Coronary artery (tissue), 2 donors: ENCODE measurements at regions not wholly inside any gene's neighbourhood (a gene's known extent, or its start where the extent isn't known, plus 50 kb on each side); places are given as distances from the start of the nearest gene placed in this dataset.

ENCODE experiments used
- DNase-seq: peaks from one replicate; pipeline ENCODE4 v3.0.0-alpha.2; 2017; ENCODE audit warnings: low spot score
- H3K27ac ChIP-seq, 2 donors: fragments of 200-600 bp; sonication (generic); one replicate each; pipeline ENCODE4 v1.5.1; 2016 to 2019
- H3K4me3 ChIP-seq: fragments of 200-600 bp; sonication (generic); 2 replicates; pipeline ENCODE4 v1.5.1; 2016; ENCODE audit warnings: mild to moderate bottlenecking, moderate library complexity
- CTCF ChIP-seq: fragments of 200-600 bp; sonication (generic); IDR thresholded peaks from one replicate; pipeline ENCODE4 v1.5.1; 2019; ENCODE audit warnings: antibody characterized with exemption

- TF ChIP-seq CTCF = no peak
- DNase-seq = no peak
- Histone ChIP-seq H3K4me3 (no peak overlapping the region), H3K27ac (no peak overlapping the region)
Observed at GRCh38 chr11:115696563-115696962, 192.3 kb upstream of the CADM1 start.

GRCh38 chr11:115695677-115696364, 191.6 kb upstream of the CADM1 start:
- Histone ChIP-seq H3K4me3 (no peak overlapping the region), H3K27ac (no peak overlapping the region)
- no peak for DNase-seq
- no peak for TF ChIP-seq CTCF

GRCh38 chr11:115693002-115693401, 188.8 kb upstream of the CADM1 start:
- no peak for TF ChIP-seq CTCF
- Histone ChIP-seq H3K4me3 (no peak overlapping the region), H3K27ac (no peak overlapping the region)
- no peak for DNase-seq

GRCh38 chr11:115691030-115691429, 186.8 kb upstream of the CADM1 start:
- no peak for DNase-seq
- TF ChIP-seq CTCF = no peak
- no peak overlapping the region for H3K4me3 ChIP-seq
- no peak overlapping the region for H3K27ac ChIP-seq

GRCh38 chr11:115687934-115688333, 183.7 kb upstream of the CADM1 start:
- Histone ChIP-seq H3K4me3 (no peak overlapping the region), H3K27ac (no peak overlapping the region)
- TF ChIP-seq CTCF = no peak
- no peak for DNase-seq

- DNase-seq = no peak
- Histone ChIP-seq H3K27ac (no peak overlapping the region), H3K4me3 (no peak overlapping the region)
- no peak for TF ChIP-seq CTCF
Observed at GRCh38 chr11:115684699-115685098, 180.5 kb upstream of the CADM1 start.

- Histone ChIP-seq H3K27ac (no peak overlapping the region), H3K4me3 (no peak overlapping the region)
- DNase-seq = no peak
- no peak for TF ChIP-seq CTCF
Observed at GRCh38 chr11:115684135-115684534, 179.9 kb upstream of the CADM1 start.
